Endothelial cell (in vitro differentiated cells): ENCODE measurements at regions not wholly inside any gene's neighbourhood (a gene's known extent, or its start where the extent isn't known, plus 50 kb on each side); places are given as distances from the start of the nearest gene placed in this dataset.
"Not testable (repeated sequence)": the region's sequence is repeated elsewhere in the genome, so short reads cannot be mapped to it uniquely, and the experiment has no call there.

Experiments used
- DNase-seq: peaks from one replicate; pipeline ENCODE4 v3.0.0; 2021; ENCODE audit warnings: low spot score
- H3K27ac Mint-ChIP-seq: one replicate; pipeline ENCODE4 v1.8.0; 2021; ENCODE audit warnings: mixed read lengths, inconsistent platforms; ENCODE audit not compliant: unreplicated experiment
- H3K27me3 Mint-ChIP-seq: one replicate; pipeline ENCODE4 v1.8.0; 2021; ENCODE audit warnings: mild to moderate bottlenecking, moderate library complexity, mixed read lengths, inconsistent platforms; ENCODE audit not compliant: unreplicated experiment
- H3K36me3 Mint-ChIP-seq: one replicate; pipeline ENCODE4 v1.8.0; 2021; ENCODE audit warnings: mild to moderate bottlenecking, low read depth, mixed read lengths, inconsistent platforms; ENCODE audit not compliant: unreplicated experiment
- H3K4me1 Mint-ChIP-seq: one replicate; pipeline ENCODE4 v1.8.0; 2021; ENCODE audit warnings: mild to moderate bottlenecking, mixed read lengths, inconsistent platforms; ENCODE audit not compliant: unreplicated experiment
- H3K4me3 Mint-ChIP-seq: one replicate; pipeline ENCODE4 v1.8.0; 2021; ENCODE audit warnings: mild to moderate bottlenecking, mixed read lengths, inconsistent platforms; ENCODE audit not compliant: unreplicated experiment
- H3K9me3 Mint-ChIP-seq: one replicate; pipeline ENCODE4 v1.8.0; 2021; ENCODE audit warnings: mixed read lengths, inconsistent platforms; ENCODE audit not compliant: unreplicated experiment
- CTCF ChIP-seq: fragments of 200-600 bp; sonication (generic); IDR thresholded peaks from one replicate; pipeline ENCODE4 v1.5.0; 2021; ENCODE audit warnings: antibody characterized with exemption; ENCODE audit not compliant: unreplicated experiment

- H3K27ac Mint-ChIP-seq: no peak overlapping the region
- DNase-seq: no peak
Measured at GRCh38 chr19:23597661-23598060, 89.4 kb downstream of the ZNF675 start.

GRCh38 chr19:23596872-23597271 is 90.1 kb downstream of the ZNF675 start:
- Mint-ChIP-seq H3K36me3 (peaks cover 3% of the 10 kb centered on the region), H3K4me1 (no peaks in the 10 kb centered on the region), H3K9me3 (no peaks in the 10 kb centered on the region), H3K27ac (no peak overlapping the region), H3K27me3 (no peaks in the 10 kb centered on the region), H3K4me3 (no peak overlapping the region)
- no peak for TF ChIP-seq CTCF
- DNase-seq: no peak

More at GRCh38 chr19:23597661-23598060, 89.4 kb downstream of the ZNF675 start:
- H3K36me3 Mint-ChIP-seq: peaks cover 3% of the 10 kb centered on the region
- TF ChIP-seq CTCF: no peak
- no peaks in the 10 kb centered on the region for H3K4me1 Mint-ChIP-seq
- H3K27me3 Mint-ChIP-seq: no peaks in the 10 kb centered on the region
- no peaks in the 10 kb centered on the region for H3K9me3 Mint-ChIP-seq
- H3K4me3 Mint-ChIP-seq: no peak overlapping the region

- not testable (repeated sequence) for H3K36me3 Mint-ChIP-seq, H3K27ac Mint-ChIP-seq, H3K4me1 Mint-ChIP-seq, DNase-seq, H3K4me3 Mint-ChIP-seq, H3K9me3 Mint-ChIP-seq, H3K27me3 Mint-ChIP-seq
Measured at GRCh38 chr19:23594311-23594710, 92.7 kb downstream of the ZNF675 start.

- H3K36me3 Mint-ChIP-seq: no peaks in the 10 kb centered on the region
- TF ChIP-seq CTCF: no peak
- H3K4me1 Mint-ChIP-seq: no peaks in the 10 kb centered on the region
- H3K27ac Mint-ChIP-seq: no peak overlapping the region
- no peaks in the 10 kb centered on the region for H3K9me3 Mint-ChIP-seq
- DNase-seq: no peak
- H3K27me3 Mint-ChIP-seq: peaks cover 1% of the 10 kb centered on the region
- H3K4me3 Mint-ChIP-seq: no peak overlapping the region
Measured at GRCh38 chr19:23587546-23587945, 99.5 kb downstream of the ZNF675 start.

- Mint-ChIP-seq H3K9me3 (peaks cover 20% of the 10 kb centered on the region), H3K27ac (no peak overlapping the region), H3K36me3 (peaks cover 7% of the 10 kb centered on the region), H3K4me3 (no peak overlapping the region), H3K27me3 (no peaks in the 10 kb centered on the region), H3K4me1 (no peaks in the 10 kb centered on the region)
- no peak for TF ChIP-seq CTCF
- no peak for DNase-seq
Measured at GRCh38 chr19:23577501-23577900, 109.5 kb downstream of the ZNF675 start.

- TF ChIP-seq CTCF: no peak
- DNase-seq: no peak
- no peak overlapping the region for H3K27ac Mint-ChIP-seq
- H3K36me3 Mint-ChIP-seq: peaks cover 24% of the 10 kb centered on the region
- H3K4me3 Mint-ChIP-seq: peak overlapping the region; percentile 22
- H3K27me3 Mint-ChIP-seq: peaks cover 2% of the 10 kb centered on the region
- H3K9me3 Mint-ChIP-seq: peaks cover 49% of the 10 kb centered on the region
- H3K4me1 Mint-ChIP-seq: no peaks in the 10 kb centered on the region
Measured at GRCh38 chr19:23571175-23571574, 115.8 kb downstream of the ZNF675 start.

GRCh38 chr19:23568116-23568515 is 118.9 kb downstream of the ZNF675 start:
- H3K4me1 Mint-ChIP-seq, DNase-seq, H3K4me3 Mint-ChIP-seq, H3K27ac Mint-ChIP-seq, H3K27me3 Mint-ChIP-seq: not testable (repeated sequence)
- H3K9me3 Mint-ChIP-seq: peaks cover 50% of the 10 kb centered on the region
- peaks cover 31% of the 10 kb centered on the region for H3K36me3 Mint-ChIP-seq
